ENCODE measurements at regions not wholly inside any gene's neighbourhood (a gene's known extent, or its start where the extent isn't known, plus 50 kb on each side); places are given as distances from the start of the nearest gene placed in this dataset.

- Histone ChIP-seq H3K9me3 (no peaks in the 10 kb centered on the region), H3K27ac (no peak overlapping the region), H3K4me3 (no peak overlapping the region), H3K4me2 (no peak overlapping the region), H3K4me1 (no peaks in the 10 kb centered on the region)
- TF ChIP-seq KDM5A (IDR thresholded peaks at IDR 0.05) (no peak), CBX2 (IDR thresholded peaks at IDR 0.05; ENCODE audit: borderline replicate concordance, low read depth) (no peak), NFE2L2 (conservative IDR thresholded peaks at IDR 0.05; ENCODE audit: low read length) (no peak), HDAC2 (IDR thresholded peaks at IDR 0.05) (no peak), GATA3 (IDR thresholded peaks at IDR 0.05; ENCODE audit: borderline replicate concordance) (no peak), ATOH8 (CRISPR knock-in tag; IDR thresholded peaks at IDR 0.05; ENCODE audit: low read depth) (no peak), HOXB5 (CRISPR knock-in tag; IDR thresholded peaks at IDR 0.05) (no peak)
- no peak for FAIRE-seq
- ChIA-PET POLR2A (no interaction called here), CTCF (no interaction called here)
- WGBS (ENCODE audit: missing lambda C conversion rate) = 48% methylated on average over 2 of the region's 2 CpGs
- no peak for DNase-seq (ENCODE audit: low read depth in 1 of 2, low spot score in 1 of 2)
- no peak for ATAC-seq
Measured at GRCh38 chr1:194476351-194476750, 1289.9 kb upstream of the B3GALT2 start.

GRCh38 chr1:194474701-194475100 lies 1288.3 kb upstream of the B3GALT2 start:
- FAIRE-seq (no peak), ATAC-seq (no peak), DNase-seq (ENCODE audit: low read depth in 1 of 2, low spot score in 1 of 2) (no peak)
- no peaks in the 10 kb centered on the region for H3K4me1 ChIP-seq
- 52% methylated on average over 3 of the region's 3 CpGs for WGBS (ENCODE audit: missing lambda C conversion rate)
- ChIA-PET POLR2A (no interaction called here), CTCF (no interaction called here)
- no peak overlapping the region for H3K27ac ChIP-seq
- no peak overlapping the region for H3K4me2 ChIP-seq
- no peak overlapping the region for H3K4me3 ChIP-seq
- H3K9me3 ChIP-seq = no peaks in the 10 kb centered on the region
- TF ChIP-seq ZC3H11A (IDR thresholded peaks at IDR 0.05) (no peak), RFX5 (IDR thresholded peaks at IDR 0.05) (no peak), POLR2AphosphoS2 (conservative IDR thresholded peaks at IDR 0.05; ENCODE audit: low read length) (no peak), MAZ (IDR thresholded peaks at IDR 0.05; ENCODE audit: borderline replicate concordance, low read depth, low read length) (no peak), EP300 (IDR thresholded peaks at IDR 0.05) (no peak), RCOR1 (IDR thresholded peaks at IDR 0.05; ENCODE audit: low read depth, low read length) (no peak), ELK1 (IDR thresholded peaks at IDR 0.05; ENCODE audit: low read depth, low read length) (no peak), ATOH8 (CRISPR knock-in tag; IDR thresholded peaks at IDR 0.05; ENCODE audit: low read depth) (no peak), FOSB (CRISPR knock-in tag; IDR thresholded peaks at IDR 0.05) (no peak), CEBPB (IDR thresholded peaks at IDR 0.05) (no peak)

- TF ChIP-seq RCOR1 (IDR thresholded peaks at IDR 0.05; ENCODE audit: low read depth, low read length) = no peak
- no peak for TF ChIP-seq KDM1A (IDR thresholded peaks at IDR 0.05; ENCODE audit: low read depth)
- TF ChIP-seq HDAC2 (IDR thresholded peaks at IDR 0.05) = no peak
- TF ChIP-seq HOXB13 (CRISPR knock-in tag; IDR thresholded peaks at IDR 0.05; ENCODE audit: low read depth) = no peak
- no peak for TF ChIP-seq HEYL (CRISPR knock-in tag; IDR thresholded peaks at IDR 0.05)
- Histone ChIP-seq H3K4me3 (no peak overlapping the region), H3K27ac (no peak overlapping the region), H3K4me2 (no peak overlapping the region), H3K9me3 (no peaks in the 10 kb centered on the region), H3K4me1 (no peaks in the 10 kb centered on the region)
- POLR2A ChIA-PET = no interaction called here
- CTCF ChIA-PET = no interaction called here
- FAIRE-seq (no peak), DNase-seq (ENCODE audit: low read depth in 1 of 2, low spot score in 1 of 2) (no peak), ATAC-seq (no peak)
- WGBS (ENCODE audit: missing lambda C conversion rate) = 76% methylated on average over 2 of the region's 2 CpGs
Measured at GRCh38 chr1:194473766-194474165, 1287.4 kb upstream of the B3GALT2 start.

- Histone ChIP-seq H3K9me3 (no peaks in the 10 kb centered on the region), H3K4me2 (no peak overlapping the region), H3K4me3 (no peak overlapping the region), H3K4me1 (no peaks in the 10 kb centered on the region), H3K27ac (no peak overlapping the region)
- FAIRE-seq (no peak), DNase-seq (ENCODE audit: low read depth in 1 of 2, low spot score in 1 of 2) (no peak), ATAC-seq (no peak)
- no peak for TF ChIP-seq E2F6 (IDR thresholded peaks at IDR 0.05; ENCODE audit: borderline replicate concordance, low read depth)
- ChIA-PET CTCF (no interaction called here), POLR2A (no interaction called here)
- WGBS (ENCODE audit: missing lambda C conversion rate) = 12% methylated on average over 1 of the region's 1 CpG
Measured at GRCh38 chr1:194469282-194469681, 1282.9 kb upstream of the B3GALT2 start.

All from A549 (cell line).